ENCODE measurements at regions not wholly inside any gene's neighbourhood (a gene's known extent, or its start where the extent isn't known, plus 50 kb on each side); places are given as distances from the start of the nearest gene placed in this dataset.

- TF ChIP-seq, protein P1, sequence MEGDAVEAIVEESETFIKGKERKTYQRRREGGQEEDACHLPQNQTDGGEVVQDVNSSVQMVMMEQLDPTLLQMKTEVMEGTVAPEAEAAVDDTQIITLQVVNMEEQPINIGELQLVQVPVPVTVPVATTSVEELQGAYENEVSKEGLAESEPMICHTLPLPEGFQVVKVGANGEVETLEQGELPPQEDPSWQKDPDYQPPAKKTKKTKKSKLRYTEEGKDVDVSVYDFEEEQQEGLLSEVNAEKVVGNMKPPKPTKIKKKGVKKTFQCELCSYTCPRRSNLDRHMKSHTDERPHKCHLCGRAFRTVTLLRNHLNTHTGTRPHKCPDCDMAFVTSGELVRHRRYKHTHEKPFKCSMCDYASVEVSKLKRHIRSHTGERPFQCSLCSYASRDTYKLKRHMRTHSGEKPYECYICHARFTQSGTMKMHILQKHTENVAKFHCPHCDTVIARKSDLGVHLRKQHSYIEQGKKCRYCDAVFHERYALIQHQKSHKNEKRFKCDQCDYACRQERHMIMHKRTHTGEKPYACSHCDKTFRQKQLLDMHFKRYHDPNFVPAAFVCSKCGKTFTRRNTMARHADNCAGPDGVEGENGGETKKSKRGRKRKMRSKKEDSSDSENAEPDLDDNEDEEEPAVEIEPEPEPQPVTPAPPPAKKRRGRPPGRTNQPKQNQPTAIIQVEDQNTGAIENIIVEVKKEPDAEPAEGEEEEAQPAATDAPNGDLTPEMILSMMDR (IDR thresholded peaks at IDR 0.05; ENCODE audit: low read depth, low read length), result no peak
- H3K4me1 ChIP-seq (ENCODE audit: low read depth), result no peaks in the 10 kb centered on the region
- H3K36me3 ChIP-seq, result no peaks in the 10 kb centered on the region
- no peak overlapping the region for H3K27ac ChIP-seq
- DNase-seq (ENCODE audit: low read depth in 1 of 2, low spot score in 1 of 2), result no peak
- no peak overlapping the region for H3K4me3 ChIP-seq
- no peaks in the 10 kb centered on the region for H3K27me3 ChIP-seq
- H3K9me3 ChIP-seq (ENCODE audit: low read depth), result no peaks in the 10 kb centered on the region
Measured at GRCh38 chr20:53691811-53692192, 98.2 kb upstream of the ZNF217 start.

- DNase-seq (ENCODE audit: low read depth in 1 of 2, low spot score in 1 of 2), result no peak
- no peak overlapping the region for H3K27ac ChIP-seq
- no peaks in the 10 kb centered on the region for H3K36me3 ChIP-seq
- no peak overlapping the region for H3K4me3 ChIP-seq
- TF ChIP-seq, protein P1 (IDR thresholded peaks at IDR 0.05; ENCODE audit: low read depth, low read length), result no peak
- H3K4me1 ChIP-seq (ENCODE audit: low read depth), result no peaks in the 10 kb centered on the region
- H3K9me3 ChIP-seq (ENCODE audit: low read depth), result no peaks in the 10 kb centered on the region
- no peaks in the 10 kb centered on the region for H3K27me3 ChIP-seq
Measured at GRCh38 chr20:53691060-53691810, 97.6 kb upstream of the ZNF217 start.

DNA sequence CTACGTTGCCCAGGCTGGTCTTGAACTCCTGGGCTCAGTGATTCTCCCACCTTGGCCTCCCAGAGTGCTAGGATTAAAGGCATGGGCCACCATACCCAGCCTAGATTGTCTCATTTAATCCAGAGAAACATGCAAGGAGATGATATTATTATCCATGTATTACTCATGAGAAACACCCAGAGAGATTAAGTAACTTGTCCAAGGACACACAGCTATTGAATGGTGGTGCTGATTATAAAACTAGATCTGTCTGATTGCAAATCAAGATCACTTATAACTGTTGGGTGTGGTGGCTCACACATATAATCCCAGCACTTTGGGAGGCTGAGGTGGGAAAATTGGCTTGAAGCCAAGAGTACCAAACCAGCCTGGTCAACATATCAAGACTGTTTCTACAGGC, 94.4 kb upstream of the ZNF217 start:
- TF ChIP-seq, protein P1 (IDR thresholded peaks at IDR 0.05; ENCODE audit: low read depth, low read length), result no peak
- Histone ChIP-seq H3K36me3 (no peaks in the 10 kb centered on the region), H3K4me3 (no peak overlapping the region), H3K27me3 (no peaks in the 10 kb centered on the region), H3K9me3 (ENCODE audit: low read depth) (no peaks in the 10 kb centered on the region), H3K27ac (no peak overlapping the region), H3K4me1 (ENCODE audit: low read depth) (no peaks in the 10 kb centered on the region)
- DNase-seq (ENCODE audit: low read depth in 1 of 2, low spot score in 1 of 2), result no peak

GRCh38 chr20:53685070-53685595, 91.5 kb upstream of the ZNF217 start:
- H3K36me3 ChIP-seq, result no peaks in the 10 kb centered on the region
- TF ChIP-seq, protein P1 (IDR thresholded peaks at IDR 0.05; ENCODE audit: low read depth, low read length), result no peak
- H3K4me3 ChIP-seq, result no peak overlapping the region
- H3K27ac ChIP-seq, result no peak overlapping the region
- DNase-seq (ENCODE audit: low read depth in 1 of 2, low spot score in 1 of 2), result no peak
- H3K27me3 ChIP-seq, result no peaks in the 10 kb centered on the region
- H3K9me3 ChIP-seq (ENCODE audit: low read depth), result no peaks in the 10 kb centered on the region
- peaks cover 1% of the 10 kb centered on the region for H3K4me1 ChIP-seq (ENCODE audit: low read depth)

DNA sequence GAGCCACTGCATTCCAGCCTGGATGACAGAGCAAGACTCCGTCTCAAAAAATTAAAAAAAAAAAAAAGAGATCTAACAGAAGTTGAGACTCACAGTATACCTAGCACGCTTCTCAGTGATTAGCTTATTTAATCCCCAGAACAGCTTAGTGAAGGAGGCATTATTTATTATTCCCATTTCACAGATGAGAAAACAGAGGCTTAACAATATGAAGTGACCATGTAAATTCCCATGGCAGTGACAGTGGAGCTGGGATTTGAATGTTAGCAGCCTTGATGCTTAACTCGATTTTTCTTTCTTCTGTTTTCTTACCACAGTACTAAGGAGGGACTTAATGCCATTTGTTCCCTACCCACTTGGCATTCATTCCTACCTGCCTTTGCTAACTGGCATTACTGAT, 89.9 kb upstream of the ZNF217 start:
- H3K27me3 ChIP-seq, result no peaks in the 10 kb centered on the region
- H3K36me3 ChIP-seq, result no peaks in the 10 kb centered on the region
- DNase-seq (ENCODE audit: low read depth in 1 of 2, low spot score in 1 of 2), result no peak
- H3K27ac ChIP-seq, result no peak overlapping the region
- peaks cover 17% of the 10 kb centered on the region for H3K4me1 ChIP-seq (ENCODE audit: low read depth)
- H3K9me3 ChIP-seq (ENCODE audit: low read depth), result no peaks in the 10 kb centered on the region
- TF ChIP-seq, protein P1 (IDR thresholded peaks at IDR 0.05; ENCODE audit: low read depth, low read length), result no peak
- H3K4me3 ChIP-seq, result no peak overlapping the region
